CD4-positive, alpha-beta T cell treated with Interleukin-6 for 4 hours (primary cell): ENCODE measurements at regions not wholly inside any gene's neighbourhood (a gene's known extent, or its start where the extent isn't known, plus 50 kb on each side); places are given as distances from the start of the nearest gene placed in this dataset.

Experiments used
- DNase-seq: peaks from one replicate; pipeline ENCODE4 v3.0.0-alpha.2; 2020; ENCODE audit warnings: mixed read lengths

- no peak for DNase-seq
These were observed 96.3 kb downstream of the FOXF2 start for GRCh38 chr6:1485678-1486077.

GRCh38 chr6:1486387-1486786, 97.0 kb downstream of the FOXF2 start:
- DNase-seq: no peak

GRCh38 chr6:1487239-1487638, 97.9 kb downstream of the FOXF2 start:
- DNase-seq: no peak

GRCh38 chr6:1491025-1491424, 101.6 kb downstream of the FOXF2 start:
- DNase-seq: no peak

- no peak for DNase-seq
These were observed 102.4 kb downstream of the FOXF2 start for GRCh38 chr6:1491591-1492319.

GRCh38 chr6:1494671-1495070, 105.3 kb downstream of the FOXF2 start:
- DNase-seq: no peak

GRCh38 chr6:1495344-1495743, 106.0 kb downstream of the FOXF2 start:
- no peak for DNase-seq

GRCh38 chr6:1496092-1496491, 106.7 kb downstream of the FOXF2 start:
- no peak for DNase-seq

GRCh38 chr6:1496836-1497760, 107.7 kb downstream of the FOXF2 start:
- DNase-seq: no peak

GRCh38 chr6:1497761-1498105, 108.4 kb downstream of the FOXF2 start:
- no peak for DNase-seq

- no peak for DNase-seq
These were observed 109.2 kb downstream of the FOXF2 start for GRCh38 chr6:1498491-1499113.

- DNase-seq: no peak
These were observed 109.9 kb upstream of the FOXC1 start for GRCh38 chr6:1499777-1500176.

- no peak for DNase-seq
These were observed 108.8 kb upstream of the FOXC1 start for GRCh38 chr6:1500913-1501312.

- DNase-seq: no peak
These were observed 107.7 kb upstream of the FOXC1 start for GRCh38 chr6:1502041-1502440.

- no peak for DNase-seq
These were observed 105.9 kb upstream of the FOXC1 start for GRCh38 chr6:1503811-1504210.

- no peak for DNase-seq
These were observed 105.2 kb upstream of the FOXC1 start for GRCh38 chr6:1504465-1504864.

- DNase-seq: no peak
These were observed 102.5 kb upstream of the FOXC1 start for GRCh38 chr6:1507251-1507650.

GRCh38 chr6:1509241-1509640, 100.5 kb upstream of the FOXC1 start:
- no peak for DNase-seq

- no peak for DNase-seq
These were observed 99.5 kb upstream of the FOXC1 start for GRCh38 chr6:1510239-1510638.

GRCh38 chr6:1513215-1513780, 96.4 kb upstream of the FOXC1 start:
- no peak for DNase-seq

GRCh38 chr6:1514078-1514477, 95.6 kb upstream of the FOXC1 start:
- DNase-seq: no peak

- DNase-seq: no peak
These were observed 94.4 kb upstream of the FOXC1 start for GRCh38 chr6:1515280-1515679.

- DNase-seq: no peak
These were observed 93.9 kb upstream of the FOXC1 start for GRCh38 chr6:1515781-1516180.
